Astrocyte of the cerebellum (primary cell): ENCODE measurements at regions not wholly inside any gene's neighbourhood (a gene's known extent, or its start where the extent isn't known, plus 50 kb on each side); places are given as distances from the start of the nearest gene placed in this dataset.
"Not testable (repeated sequence)": the region's sequence is repeated elsewhere in the genome, so short reads cannot be mapped to it uniquely, and the experiment has no call there.

Experiments
- DNase-seq: peaks from one replicate; pipeline ENCODE4 v3.0.0-alpha.2; 2011; ENCODE audit warnings: low read depth
- H3K4me3 ChIP-seq: 2 replicates; pipeline ENCODE4 v1.5.1; 2011; ENCODE audit warnings: mild to moderate bottlenecking, low read depth, low read length, moderate library complexity
- CTCF ChIP-seq: IDR thresholded peaks from 2 replicates; pipeline ENCODE4 v1.5.1; 2012; ENCODE audit warnings: low read length, low read depth, moderate library complexity, mild to moderate bottlenecking; ENCODE audit errors: missing control alignments
- in situ Hi-C: cut with HindIII; loops from 2 replicates; pipeline ENCODE4 v1.10.0; 2017; ENCODE audit warnings: low sequenced_read_pairs

GRCh38 chr17:37859451-37859850, 64.8 kb upstream of the TBC1D3K start:
- no peak for TF ChIP-seq CTCF
- DNase-seq: no peak
- H3K4me3 ChIP-seq: no peak overlapping the region
- in situ Hi-C loops: no loop called here

- in situ Hi-C loops, DNase-seq, H3K4me3 ChIP-seq: not testable (repeated sequence)
Measured at GRCh38 chr17:37858391-37858790, 65.8 kb upstream of the TBC1D3K start.

- DNase-seq: no peak
- in situ Hi-C loops: no loop called here
Measured at GRCh38 chr17:37856245-37856644, 68.0 kb upstream of the TBC1D3K start.

GRCh38 chr17:37849617-37849972, 74.6 kb upstream of the TBC1D3K start:
- in situ Hi-C loops: no loop called here
- no peak for TF ChIP-seq CTCF
- H3K4me3 ChIP-seq: no peak overlapping the region
- DNase-seq: no peak

More at GRCh38 chr17:37856245-37856644, 68.0 kb upstream of the TBC1D3K start:
- no peak for TF ChIP-seq CTCF
- H3K4me3 ChIP-seq: no peak overlapping the region

- in situ Hi-C loops: no loop called here
- no peak for TF ChIP-seq CTCF
- peak; percentile 23 for DNase-seq
- no peak overlapping the region for H3K4me3 ChIP-seq
Measured at GRCh38 chr17:37848690-37849616, 75.3 kb upstream of the TBC1D3K start.

- no peak for TF ChIP-seq CTCF
- no peak for DNase-seq
- in situ Hi-C loops: no loop called here
- H3K4me3 ChIP-seq: no peak overlapping the region
Measured at GRCh38 chr17:37847811-37848331, 76.3 kb upstream of the TBC1D3K start.

- in situ Hi-C loops: no loop called here
- DNase-seq: no peak
- no peak overlapping the region for H3K4me3 ChIP-seq
- TF ChIP-seq CTCF: no peak
Measured at GRCh38 chr17:37847102-37847501, 77.1 kb upstream of the TBC1D3K start.
